ENCODE measurements at regions not wholly inside any gene's neighbourhood (a gene's known extent, or its start where the extent isn't known, plus 50 kb on each side); places are given as distances from the start of the nearest gene placed in this dataset.

GRCh38 chr10:124240839-124241291 lies 147.5 kb upstream of the CHST15 start:
- DNase-seq: no peak

DNA sequence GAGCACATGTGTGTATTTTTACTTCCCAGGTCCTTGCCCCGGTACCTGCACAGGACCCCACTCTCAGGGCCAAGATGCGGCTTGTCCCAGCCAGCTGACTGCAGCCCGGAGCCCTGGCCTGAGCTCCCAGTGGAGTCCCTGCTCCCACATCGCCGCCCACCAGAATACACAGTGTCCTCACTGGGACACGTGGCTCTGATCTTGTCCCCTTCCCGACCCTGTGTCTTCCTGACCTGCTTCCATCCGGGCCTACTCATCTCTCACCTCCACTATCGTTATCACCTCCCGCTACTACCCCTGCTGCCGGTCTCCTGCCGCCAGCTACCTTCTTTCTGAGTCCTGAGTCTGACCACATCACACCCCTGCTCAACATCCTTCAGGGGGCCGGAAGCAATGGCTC lies 146.3 kb upstream of the CHST15 start:
- no peak for DNase-seq

GRCh38 chr10:124239134-124239533 lies 145.7 kb upstream of the CHST15 start:
- peak; percentile 5 for DNase-seq

GRCh38 chr10:124238367-124238766 lies 145.0 kb upstream of the CHST15 start:
- no peak for DNase-seq

GRCh38 chr10:124237282-124237961 lies 144.0 kb upstream of the CHST15 start:
- no peak for DNase-seq

- DNase-seq: no peak
Observed at GRCh38 chr10:124236816-124237215, 143.4 kb upstream of the CHST15 start.

- no peak for DNase-seq
Observed at GRCh38 chr10:124236136-124236535, 142.7 kb upstream of the CHST15 start.

DNA sequence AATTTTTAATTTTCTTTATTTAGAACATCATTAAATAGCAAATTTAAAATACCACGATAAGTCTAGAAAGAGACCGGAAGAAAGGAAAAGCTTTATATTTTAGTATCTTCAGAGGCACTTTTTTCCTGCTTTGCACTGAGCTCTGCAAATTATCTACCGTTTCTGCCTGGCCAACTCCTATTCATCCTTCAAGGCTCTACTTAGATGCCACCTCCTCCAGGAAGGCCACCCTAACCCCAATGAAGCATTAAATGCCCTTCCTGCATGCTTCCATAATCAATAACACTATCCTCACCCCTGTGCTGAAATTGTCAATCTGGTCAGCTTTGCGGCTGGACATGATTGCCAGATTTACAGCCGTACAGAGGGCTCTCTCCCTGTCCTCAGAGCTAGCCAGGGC lies 141.8 kb upstream of the CHST15 start:
- DNase-seq: no peak

DNA sequence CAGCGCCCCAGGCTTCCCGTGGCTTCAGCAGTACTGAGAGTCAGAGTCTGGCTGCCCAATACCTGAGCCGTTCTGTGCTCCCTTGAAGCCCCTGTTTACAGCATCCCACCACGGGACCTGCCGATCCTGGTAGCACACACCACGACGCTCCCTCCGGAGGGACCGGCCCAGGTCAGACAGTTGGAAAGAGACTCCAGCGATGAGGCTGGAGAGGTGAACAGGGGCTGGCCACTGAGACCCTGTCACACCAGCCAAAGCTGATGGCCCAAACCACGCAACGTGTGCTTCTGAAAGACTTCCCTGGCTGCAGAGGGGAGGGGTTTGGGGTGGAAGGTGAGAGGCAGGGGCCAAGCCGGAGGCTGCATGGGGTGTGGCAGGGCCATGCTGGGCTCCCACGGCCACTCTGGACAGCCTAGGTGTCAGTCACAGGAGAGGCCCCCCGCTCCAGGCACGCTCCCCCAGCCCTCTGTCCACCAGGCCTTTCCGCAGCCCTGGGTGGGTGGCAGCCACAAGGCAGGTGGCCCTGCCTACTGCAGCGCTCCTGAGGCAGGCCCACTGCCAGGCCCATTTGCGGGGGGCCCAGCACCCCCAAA lies 140.2 kb upstream of the CHST15 start:
- no peak for DNase-seq

GRCh38 chr10:124232686-124233545 lies 139.5 kb upstream of the CHST15 start:
- DNase-seq: no peak

- DNase-seq: no peak
Observed at GRCh38 chr10:124231168-124232155, 138.1 kb upstream of the CHST15 start.

DNA sequence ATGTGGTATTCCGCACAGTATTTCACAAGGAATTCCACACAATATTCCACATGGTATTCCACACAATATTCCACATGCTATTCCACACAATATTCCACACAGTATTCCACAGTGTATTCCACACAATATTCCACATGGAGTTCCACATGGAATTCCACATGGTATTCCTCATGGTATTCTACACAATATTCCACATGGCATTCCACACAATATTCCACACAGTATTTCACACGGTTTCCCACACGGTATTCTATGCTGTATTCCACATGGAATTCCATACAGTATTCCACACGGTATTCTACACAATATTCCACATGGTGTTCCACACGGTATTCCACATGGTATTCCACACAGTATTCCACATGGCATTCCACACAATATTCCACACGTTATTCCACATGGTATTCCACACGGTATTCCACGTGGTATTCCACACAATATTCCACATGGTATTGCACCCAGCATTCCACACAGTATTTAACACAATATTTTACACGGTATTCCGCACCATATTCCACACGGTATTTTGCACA lies 137.3 kb upstream of the CHST15 start:
- DNase-seq: no peak

DNA sequence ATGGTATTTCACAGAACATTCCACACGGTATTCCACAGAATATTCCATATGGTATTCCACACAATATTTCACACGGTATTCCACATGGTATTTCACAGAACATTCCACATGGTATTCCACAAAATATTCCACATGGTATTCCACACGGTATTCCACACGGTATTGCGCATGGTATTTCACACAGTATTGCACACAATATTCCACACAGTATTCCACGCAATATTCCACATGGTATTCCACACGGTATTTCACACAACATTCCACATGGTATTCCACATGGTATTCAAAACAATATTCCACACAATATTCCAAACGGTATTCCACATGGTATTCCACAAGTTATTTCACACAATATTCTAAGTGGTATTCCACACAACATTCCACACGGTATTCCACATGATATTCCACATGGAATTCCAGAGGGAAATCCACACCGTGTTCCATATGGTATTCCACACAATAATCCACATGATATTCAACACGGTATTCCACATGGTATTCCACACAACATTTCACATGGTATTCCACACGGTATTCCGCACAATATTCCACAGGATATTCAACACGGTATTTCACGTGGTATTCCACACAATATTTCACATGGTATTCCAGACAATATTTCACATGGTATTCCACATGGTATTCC lies 136.7 kb upstream of the CHST15 start:
- no peak for DNase-seq

GRCh38 chr10:124229201-124229988 lies 136.0 kb upstream of the CHST15 start:
- no peak for DNase-seq

DNA sequence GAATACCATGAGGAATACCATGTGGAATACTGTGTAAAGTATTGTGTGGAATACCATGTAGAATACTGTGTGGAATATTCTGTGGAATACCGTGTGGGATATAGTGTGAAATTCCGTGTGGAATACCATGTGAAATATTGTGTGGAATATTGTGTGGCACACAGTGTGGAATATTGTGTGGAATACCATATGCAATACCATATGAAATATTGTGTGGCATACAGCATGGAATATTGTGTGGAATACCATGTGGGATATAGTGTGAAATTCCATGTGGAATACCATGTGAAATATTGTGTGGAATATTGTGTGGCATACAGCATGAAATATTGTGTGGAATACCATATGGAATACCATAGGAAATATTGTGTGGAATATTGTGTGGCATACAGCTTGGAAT lies 135.1 kb upstream of the CHST15 start:
- no peak for DNase-seq

DNA sequence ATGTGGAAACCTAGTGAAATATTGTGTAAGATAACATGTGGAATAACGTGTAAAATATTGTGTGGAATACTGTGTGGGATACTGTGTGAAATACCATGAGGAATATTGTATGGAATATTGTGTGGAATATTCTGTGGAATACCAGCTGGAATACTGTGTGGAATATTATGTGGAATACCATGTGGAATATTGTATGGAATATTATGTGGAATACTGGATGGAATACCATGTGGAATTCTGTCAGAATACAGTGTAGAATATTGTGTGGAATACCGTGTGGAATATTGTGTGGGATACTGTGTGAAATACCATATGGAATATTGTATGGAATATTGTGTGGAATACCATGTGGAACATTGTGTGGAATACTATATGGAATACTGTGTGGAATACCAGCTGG lies 134.6 kb upstream of the CHST15 start:
- no peak for DNase-seq

GRCh38 chr10:124227055-124227975 lies 133.9 kb upstream of the CHST15 start:
- no peak for DNase-seq

GRCh38 chr10:124226271-124227054 lies 133.1 kb upstream of the CHST15 start:
- no peak for DNase-seq

Measured in NCI-H2171 (cell line).